ENCODE measurements at regions not wholly inside any gene's neighbourhood (a gene's known extent, or its start where the extent isn't known, plus 50 kb on each side); places are given as distances from the start of the nearest gene placed in this dataset.

DNA sequence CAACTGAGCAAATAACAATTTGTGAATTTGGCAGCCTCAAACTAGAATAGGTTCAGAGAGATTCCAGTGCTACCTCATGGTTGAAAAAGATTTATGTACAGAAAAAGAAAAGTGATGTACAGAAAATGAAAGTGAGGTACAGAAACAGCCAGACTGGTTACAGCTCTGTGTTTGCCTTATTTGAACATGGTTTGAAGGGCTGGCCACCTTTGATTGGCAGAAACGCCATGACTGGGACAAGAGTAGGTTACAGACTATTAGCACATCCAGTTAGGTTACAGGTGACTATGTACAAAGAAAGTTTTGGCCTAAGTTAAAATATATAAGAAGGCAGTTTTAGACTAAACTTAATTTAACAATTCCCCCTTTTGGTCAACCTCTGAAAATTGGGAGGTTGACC, 309.4 kb downstream of the BTG1 start:
- no peaks in the 10 kb centered on the region for H3K9me3 ChIP-seq (ENCODE audit: low read length)
- ATAC-seq (no peak), DNase-seq (no peak)
- H3K4me3 ChIP-seq (ENCODE audit: low read length): no peak overlapping the region
- H3K4me2 ChIP-seq (ENCODE audit: low read length): no peak overlapping the region
- no peaks in the 10 kb centered on the region for H4K20me1 ChIP-seq (ENCODE audit: low read length)
- TF ChIP-seq, protein P1, sequence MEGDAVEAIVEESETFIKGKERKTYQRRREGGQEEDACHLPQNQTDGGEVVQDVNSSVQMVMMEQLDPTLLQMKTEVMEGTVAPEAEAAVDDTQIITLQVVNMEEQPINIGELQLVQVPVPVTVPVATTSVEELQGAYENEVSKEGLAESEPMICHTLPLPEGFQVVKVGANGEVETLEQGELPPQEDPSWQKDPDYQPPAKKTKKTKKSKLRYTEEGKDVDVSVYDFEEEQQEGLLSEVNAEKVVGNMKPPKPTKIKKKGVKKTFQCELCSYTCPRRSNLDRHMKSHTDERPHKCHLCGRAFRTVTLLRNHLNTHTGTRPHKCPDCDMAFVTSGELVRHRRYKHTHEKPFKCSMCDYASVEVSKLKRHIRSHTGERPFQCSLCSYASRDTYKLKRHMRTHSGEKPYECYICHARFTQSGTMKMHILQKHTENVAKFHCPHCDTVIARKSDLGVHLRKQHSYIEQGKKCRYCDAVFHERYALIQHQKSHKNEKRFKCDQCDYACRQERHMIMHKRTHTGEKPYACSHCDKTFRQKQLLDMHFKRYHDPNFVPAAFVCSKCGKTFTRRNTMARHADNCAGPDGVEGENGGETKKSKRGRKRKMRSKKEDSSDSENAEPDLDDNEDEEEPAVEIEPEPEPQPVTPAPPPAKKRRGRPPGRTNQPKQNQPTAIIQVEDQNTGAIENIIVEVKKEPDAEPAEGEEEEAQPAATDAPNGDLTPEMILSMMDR (conservative IDR thresholded peaks at IDR 0.05; ENCODE audit: low read depth, low read length): no peak
- TF ChIP-seq EZH2 (IDR thresholded peaks at IDR 0.05; ENCODE audit: low read length, unreplicated experiment) (no peak), EZH2phosphoT487 (IDR thresholded peaks at IDR 0.05; ENCODE audit: borderline replicate concordance, low read length) (no peak)
- no peak overlapping the region for H2AFZ ChIP-seq (ENCODE audit: low read length)
- H3K36me3 ChIP-seq (ENCODE audit: low read depth, low read length): no peaks in the 10 kb centered on the region
- no peak overlapping the region for H3K27ac ChIP-seq (ENCODE audit: low read length)
- no peaks in the 10 kb centered on the region for H3F3A ChIP-seq (ENCODE audit: low read length, unreplicated experiment)
- ChIA-PET POLR2A (ENCODE audit: unreplicated experiment) (no interaction called here), CTCF (no interaction called here)
- no peaks in the 10 kb centered on the region for H3K27me3 ChIP-seq (ENCODE audit: low read length)
- H3K9ac ChIP-seq (ENCODE audit: low read length): no peak overlapping the region
- no peaks in the 10 kb centered on the region for H3K79me2 ChIP-seq (ENCODE audit: low read length)
- intact Hi-C loops (cut with micrococcal nuclease): no loop called here
- no TSS peak for BruUV-seq (replicated peaks)
- H3K9me2 ChIP-seq (replicated peaks; ENCODE audit: low read length): no peaks in the 10 kb centered on the region
- no peaks in the 10 kb centered on the region for H3K4me1 ChIP-seq (ENCODE audit: insufficient read depth, low read length)

DNA sequence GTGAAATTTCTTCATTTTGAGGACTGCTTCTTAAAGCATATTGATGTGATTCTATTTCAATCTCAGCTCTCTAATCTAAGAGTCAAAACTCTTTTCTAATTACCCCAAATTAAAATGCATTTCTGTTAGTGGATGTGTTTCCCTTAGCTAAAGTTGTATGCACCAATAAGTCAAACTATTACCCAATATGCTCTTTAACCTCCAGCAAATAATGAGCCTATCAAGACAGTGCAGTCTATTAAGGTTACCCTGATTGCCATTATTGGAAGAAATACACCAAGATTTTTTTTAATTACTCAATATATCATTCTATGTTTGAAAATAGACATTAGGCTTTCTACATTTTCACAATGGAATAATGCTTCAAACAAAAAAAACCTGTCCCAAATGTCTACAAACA, 310.0 kb downstream of the BTG1 start:
- Histone ChIP-seq H3K9ac (ENCODE audit: low read length) (no peak overlapping the region), H4K20me1 (ENCODE audit: low read length) (no peaks in the 10 kb centered on the region), H3K27ac (ENCODE audit: low read length) (no peak overlapping the region), H3K27me3 (ENCODE audit: low read length) (no peaks in the 10 kb centered on the region), H2AFZ (ENCODE audit: low read length) (no peak overlapping the region), H3K4me1 (ENCODE audit: insufficient read depth, low read length) (no peaks in the 10 kb centered on the region), H3K9me2 (replicated peaks; ENCODE audit: low read length) (no peaks in the 10 kb centered on the region), H3K4me2 (ENCODE audit: low read length) (no peak overlapping the region), H3F3A (ENCODE audit: low read length, unreplicated experiment) (no peaks in the 10 kb centered on the region), H3K9me3 (ENCODE audit: low read length) (no peaks in the 10 kb centered on the region), H3K4me3 (ENCODE audit: low read length) (no peak overlapping the region), H3K36me3 (ENCODE audit: low read depth, low read length) (no peaks in the 10 kb centered on the region), H3K79me2 (ENCODE audit: low read length) (no peaks in the 10 kb centered on the region)
- intact Hi-C loops (cut with micrococcal nuclease): no loop called here
- no TSS peak for BruUV-seq (replicated peaks)
- POLR2A ChIA-PET (ENCODE audit: unreplicated experiment): no interaction called here
- CTCF ChIA-PET: no interaction called here
- ATAC-seq (no peak), DNase-seq (no peak)
- no peak for TF ChIP-seq EZH2phosphoT487 (IDR thresholded peaks at IDR 0.05; ENCODE audit: borderline replicate concordance, low read length)
- TF ChIP-seq, protein P1 (conservative IDR thresholded peaks at IDR 0.05; ENCODE audit: low read depth, low read length): no peak

DNA sequence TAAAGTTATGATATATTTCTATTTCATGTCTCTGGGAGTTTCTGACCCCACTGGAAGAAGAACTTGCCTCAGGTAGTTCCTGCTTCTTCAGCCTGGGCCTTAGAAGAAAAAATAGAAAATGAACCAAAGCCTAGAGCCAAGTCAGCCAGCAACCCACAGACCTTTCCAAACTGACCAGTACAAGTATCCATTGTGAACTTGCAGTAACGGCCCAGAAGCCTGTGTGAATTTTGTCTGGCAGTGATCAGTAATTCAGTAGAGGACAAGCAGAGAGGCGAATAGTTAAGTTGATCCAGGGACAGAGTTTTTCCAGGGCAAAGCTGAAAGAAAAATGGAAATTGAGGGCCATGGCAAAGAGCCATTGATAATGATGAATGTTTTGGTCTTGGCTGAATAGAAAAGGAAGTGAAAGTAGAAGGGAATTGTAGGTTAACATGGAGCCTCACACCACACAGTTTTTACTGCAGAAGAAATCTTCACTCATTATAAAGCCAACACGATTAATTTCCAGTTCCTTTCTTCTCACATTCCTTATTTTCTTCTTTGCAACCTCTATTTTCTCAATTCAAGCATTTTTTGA, 311.8 kb downstream of the BTG1 start:
- H3K4me2 ChIP-seq (ENCODE audit: low read length): no peak overlapping the region
- H3K9ac ChIP-seq (ENCODE audit: low read length): no peak overlapping the region
- no peaks in the 10 kb centered on the region for H3K9me3 ChIP-seq (ENCODE audit: low read length)
- H3K27me3 ChIP-seq (ENCODE audit: low read length): no peaks in the 10 kb centered on the region
- H3K4me3 ChIP-seq (ENCODE audit: low read length): no peak overlapping the region
- H3F3A ChIP-seq (ENCODE audit: low read length, unreplicated experiment): no peaks in the 10 kb centered on the region
- no TSS peak for BruUV-seq (replicated peaks)
- no peaks in the 10 kb centered on the region for H4K20me1 ChIP-seq (ENCODE audit: low read length)
- TF ChIP-seq EZH2 (IDR thresholded peaks at IDR 0.05; ENCODE audit: low read length, unreplicated experiment): no peak
- TF ChIP-seq EZH2phosphoT487 (IDR thresholded peaks at IDR 0.05; ENCODE audit: borderline replicate concordance, low read length): no peak
- TF ChIP-seq, protein P1 (conservative IDR thresholded peaks at IDR 0.05; ENCODE audit: low read depth, low read length): no peak
- no peak overlapping the region for H2AFZ ChIP-seq (ENCODE audit: low read length)
- H3K4me1 ChIP-seq (ENCODE audit: insufficient read depth, low read length): no peaks in the 10 kb centered on the region
- no peak for ATAC-seq
- no peaks in the 10 kb centered on the region for H3K36me3 ChIP-seq (ENCODE audit: low read depth, low read length)
- no peak for DNase-seq
- H3K79me2 ChIP-seq (ENCODE audit: low read length): no peaks in the 10 kb centered on the region
- H3K9me2 ChIP-seq (replicated peaks; ENCODE audit: low read length): no peaks in the 10 kb centered on the region
- POLR2A ChIA-PET (ENCODE audit: unreplicated experiment): no interaction called here
- CTCF ChIA-PET: no interaction called here
- intact Hi-C loops (cut with micrococcal nuclease): no loop called here
- H3K27ac ChIP-seq (ENCODE audit: low read length): no peak overlapping the region

All from PC-3 (cell line).